ENCODE measurements at regions not wholly inside any gene's neighbourhood (a gene's known extent, or its start where the extent isn't known, plus 50 kb on each side); places are given as distances from the start of the nearest gene placed in this dataset.
A peak's percentile ranks its signal among the peaks of the same experiment; 100 is the strongest.

GRCh38 chr5:77948476-77948875 lies 172.3 kb upstream of the TBCA start:
- no peaks in the 10 kb centered on the region for H3K36me3 Mint-ChIP-seq (ENCODE audit: low read depth)
- H3K4me3 Mint-ChIP-seq: no peak overlapping the region
- H3K27ac Mint-ChIP-seq: no peak overlapping the region
- H3K9me3 Mint-ChIP-seq: no peaks in the 10 kb centered on the region
- peaks cover 21% of the 10 kb centered on the region for H3K27me3 Mint-ChIP-seq (ENCODE audit: low read depth)
- no peaks in the 10 kb centered on the region for H3K4me1 Mint-ChIP-seq (ENCODE audit: low read depth)
- no peak for DNase-seq (ENCODE audit: low spot score)

DNA sequence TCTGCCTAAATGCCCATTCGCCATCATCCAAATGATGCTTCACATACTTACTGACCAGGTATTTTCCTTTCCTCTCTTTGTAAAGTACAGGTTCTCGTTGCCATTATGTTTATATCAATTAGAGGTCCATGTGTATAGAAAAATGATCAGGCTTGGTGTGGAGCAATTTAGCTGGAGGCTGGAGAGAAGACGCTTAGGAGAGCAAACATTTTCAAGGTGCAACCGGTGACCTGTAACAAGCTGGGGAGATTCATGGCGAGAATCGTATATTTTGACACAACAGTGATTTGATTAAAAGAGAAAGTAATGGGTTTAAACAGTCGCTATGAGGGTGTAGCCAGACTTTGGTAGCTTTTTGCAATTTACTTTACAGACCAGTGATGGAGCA lies 170.9 kb upstream of the TBCA start:
- Mint-ChIP-seq H3K27ac (no peak overlapping the region), H3K9me3 (no peaks in the 10 kb centered on the region), H3K27me3 (ENCODE audit: low read depth) (peaks cover 28% of the 10 kb centered on the region), H3K36me3 (ENCODE audit: low read depth) (no peaks in the 10 kb centered on the region), H3K4me1 (ENCODE audit: low read depth) (no peaks in the 10 kb centered on the region), H3K4me3 (no peak overlapping the region)
- no peak for DNase-seq (ENCODE audit: low spot score)

DNA sequence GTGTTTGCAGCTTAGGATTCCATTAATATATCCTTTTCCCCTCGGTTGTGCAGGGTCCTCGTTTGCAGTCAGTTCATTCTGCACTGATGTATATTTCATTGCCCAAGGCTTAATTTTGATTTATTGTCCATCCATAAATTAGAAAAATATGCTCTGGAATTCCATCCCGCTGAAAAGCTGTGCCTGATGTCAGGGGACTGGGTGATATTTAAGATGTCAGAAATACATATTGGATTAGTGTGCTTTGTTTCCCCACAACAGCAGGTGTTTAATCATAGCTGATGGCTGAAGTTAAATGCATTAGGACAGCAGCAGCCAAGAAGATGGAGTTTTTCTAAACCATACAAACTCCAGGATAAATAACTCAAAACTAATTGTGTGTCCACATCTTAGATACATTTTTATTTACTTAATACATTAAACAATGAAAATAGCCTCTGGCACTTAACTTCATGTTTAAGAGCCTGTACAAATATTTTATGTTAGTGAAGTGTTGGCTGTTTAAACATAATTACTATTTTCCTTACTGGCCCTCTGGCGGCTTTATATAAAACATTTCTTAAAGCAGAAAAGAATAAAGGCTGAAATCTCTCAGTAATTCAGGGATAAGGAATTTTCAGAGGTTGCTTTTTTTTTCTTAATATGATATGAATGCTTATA lies 170.4 kb upstream of the TBCA start:
- Mint-ChIP-seq H3K4me1 (ENCODE audit: low read depth) (no peaks in the 10 kb centered on the region), H3K27me3 (ENCODE audit: low read depth) (peaks cover 32% of the 10 kb centered on the region)

GRCh38 chr5:77945874-77946273 lies 169.7 kb upstream of the TBCA start:
- H3K9me3 Mint-ChIP-seq: peaks cover under 1% of the 10 kb centered on the region
- H3K27me3 Mint-ChIP-seq (ENCODE audit: low read depth): peaks cover 36% of the 10 kb centered on the region
- no peaks in the 10 kb centered on the region for H3K36me3 Mint-ChIP-seq (ENCODE audit: low read depth)
- H3K4me3 Mint-ChIP-seq: no peak overlapping the region
- no peaks in the 10 kb centered on the region for H3K4me1 Mint-ChIP-seq (ENCODE audit: low read depth)
- no peak overlapping the region for H3K27ac Mint-ChIP-seq
- DNase-seq (ENCODE audit: low spot score): no peak

More for the DNA sequence above, 170.4 kb upstream of the TBCA start:
- H3K27ac Mint-ChIP-seq: no peak overlapping the region
- no peak overlapping the region for H3K4me3 Mint-ChIP-seq
- no peaks in the 10 kb centered on the region for H3K36me3 Mint-ChIP-seq (ENCODE audit: low read depth)
- no peak for DNase-seq (ENCODE audit: low spot score)
- H3K9me3 Mint-ChIP-seq: no peaks in the 10 kb centered on the region

DNA sequence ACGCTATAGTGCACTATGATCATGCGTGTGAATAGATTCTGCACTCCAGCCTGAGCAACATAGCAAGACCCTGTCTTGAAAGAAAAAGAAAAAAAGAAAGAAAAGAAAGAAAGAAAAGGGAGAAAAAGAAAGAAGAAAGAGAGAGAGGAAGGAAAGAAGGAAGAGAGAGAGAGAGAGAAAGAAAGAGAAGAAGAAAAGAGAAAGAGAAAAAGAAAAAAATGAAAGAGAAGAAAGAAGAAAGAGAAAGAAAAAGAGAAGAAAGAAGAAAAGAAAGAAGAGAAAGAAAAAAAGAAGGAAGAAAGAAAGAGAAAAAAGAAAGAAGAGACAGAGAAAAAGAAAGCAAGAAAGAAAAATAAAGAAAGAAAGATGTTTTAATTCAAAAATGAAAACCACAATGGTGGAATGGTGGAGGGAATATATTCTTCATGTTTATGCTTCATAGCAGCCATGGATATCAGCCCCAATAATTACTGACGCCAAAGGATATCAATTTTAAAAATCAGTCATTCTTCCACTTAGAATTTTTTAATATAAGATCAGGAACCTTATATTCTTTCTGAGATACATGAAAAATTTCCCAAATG lies 168.7 kb upstream of the TBCA start:
- Mint-ChIP-seq H3K4me1 (ENCODE audit: low read depth) (no peaks in the 10 kb centered on the region), H3K36me3 (ENCODE audit: low read depth) (no peaks in the 10 kb centered on the region), H3K27me3 (ENCODE audit: low read depth) (peaks cover 35% of the 10 kb centered on the region), H3K27ac (no peak overlapping the region), H3K4me3 (no peak overlapping the region), H3K9me3 (peaks cover 6% of the 10 kb centered on the region)
- no peak for DNase-seq (ENCODE audit: low spot score)

- H3K36me3 Mint-ChIP-seq (ENCODE audit: low read depth): no peaks in the 10 kb centered on the region
- no peaks in the 10 kb centered on the region for H3K4me1 Mint-ChIP-seq (ENCODE audit: low read depth)
- no peak overlapping the region for H3K27ac Mint-ChIP-seq
- H3K27me3 Mint-ChIP-seq (ENCODE audit: low read depth): peaks cover 32% of the 10 kb centered on the region
- no peak overlapping the region for H3K4me3 Mint-ChIP-seq
- DNase-seq (ENCODE audit: low spot score): no peak
- H3K9me3 Mint-ChIP-seq: peaks cover 6% of the 10 kb centered on the region
Observed at GRCh38 chr5:77943851-77944250, 167.7 kb upstream of the TBCA start.

- H3K27me3 Mint-ChIP-seq (ENCODE audit: low read depth): peaks cover 34% of the 10 kb centered on the region
Observed at GRCh38 chr5:77942578-77943239, 166.6 kb upstream of the TBCA start.

DNA sequence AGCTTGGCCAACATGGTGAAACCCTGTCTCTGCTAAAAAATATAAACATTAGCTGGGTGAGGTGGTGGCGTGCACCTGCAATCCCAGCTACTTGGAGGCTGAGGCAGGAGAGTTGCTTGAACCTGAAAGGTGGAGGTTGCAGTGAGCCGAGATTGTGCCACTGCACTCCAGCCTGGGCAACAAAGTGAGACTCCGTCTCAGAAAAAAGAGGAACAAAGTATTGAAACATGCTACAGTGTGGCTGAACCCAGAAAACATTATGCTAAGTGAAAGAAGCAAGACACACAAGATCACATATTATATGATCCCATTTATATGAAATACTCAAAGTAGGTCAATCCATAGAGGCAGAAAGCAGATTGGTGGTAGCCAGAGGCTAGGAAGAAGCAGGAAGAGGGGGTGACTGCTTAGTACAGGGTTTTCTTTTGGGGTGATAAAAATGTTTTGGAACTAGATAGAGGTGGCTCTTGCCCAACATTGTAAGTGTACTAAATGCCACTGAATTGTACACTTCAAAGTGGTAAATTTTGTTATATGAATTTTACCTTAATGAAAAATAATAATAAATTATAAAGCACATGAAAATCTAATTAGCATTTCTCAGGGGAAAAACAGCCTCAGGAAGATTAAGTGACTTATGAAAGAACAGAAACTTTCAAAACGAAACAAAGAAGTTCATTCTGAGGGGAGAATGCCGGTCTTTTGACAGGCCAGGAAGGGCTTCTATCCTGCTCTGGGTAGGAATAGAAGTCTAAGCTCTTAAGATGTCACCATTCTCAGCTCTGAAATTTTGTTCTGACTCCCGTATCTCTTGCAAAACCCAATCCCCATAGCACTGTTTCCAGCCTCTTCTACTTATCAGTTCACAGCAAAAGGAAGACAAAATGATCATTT lies 161.1 kb upstream of the TBCA start:
- peak overlapping the region; percentile 14 for H3K4me3 Mint-ChIP-seq
- H3K27ac Mint-ChIP-seq: no peak overlapping the region
- H3K36me3 Mint-ChIP-seq (ENCODE audit: low read depth): no peaks in the 10 kb centered on the region
- H3K4me1 Mint-ChIP-seq (ENCODE audit: low read depth): peaks cover 16% of the 10 kb centered on the region
- peaks cover 6% of the 10 kb centered on the region for H3K9me3 Mint-ChIP-seq
- H3K27me3 Mint-ChIP-seq (ENCODE audit: low read depth): peaks cover 15% of the 10 kb centered on the region
- no peak for DNase-seq (ENCODE audit: low spot score)

More at GRCh38 chr5:77942578-77943239, 166.6 kb upstream of the TBCA start:
- Mint-ChIP-seq H3K9me3 (peaks cover 6% of the 10 kb centered on the region), H3K4me3 (no peak overlapping the region), H3K36me3 (ENCODE audit: low read depth) (no peaks in the 10 kb centered on the region), H3K27ac (no peak overlapping the region), H3K4me1 (ENCODE audit: low read depth) (peaks cover under 1% of the 10 kb centered on the region)
- DNase-seq (ENCODE audit: low spot score): no peak

DNA sequence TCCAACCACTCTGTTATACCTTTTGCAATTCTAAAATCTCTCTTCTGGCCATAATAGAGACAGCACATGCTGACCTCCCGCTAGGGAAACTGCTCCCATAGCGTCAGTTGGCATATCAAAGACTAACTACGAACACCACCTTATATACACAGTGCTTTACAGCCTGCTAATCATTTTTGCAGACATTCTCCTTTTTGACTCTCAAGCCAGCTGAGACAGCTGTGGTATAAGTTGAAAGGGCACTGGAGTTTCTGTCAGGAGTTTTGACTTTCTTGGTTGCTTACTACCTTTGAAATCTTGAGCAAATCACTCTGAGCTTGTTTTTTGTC lies 160.2 kb upstream of the TBCA start:
- Mint-ChIP-seq H3K36me3 (ENCODE audit: low read depth) (no peaks in the 10 kb centered on the region), H3K4me3 (no peak overlapping the region), H3K27ac (peak overlapping the region; percentile 73), H3K4me1 (ENCODE audit: low read depth) (peaks cover 16% of the 10 kb centered on the region), H3K9me3 (peaks cover 6% of the 10 kb centered on the region), H3K27me3 (ENCODE audit: low read depth) (peaks cover 9% of the 10 kb centered on the region)
- no peak for DNase-seq (ENCODE audit: low spot score)

DNA sequence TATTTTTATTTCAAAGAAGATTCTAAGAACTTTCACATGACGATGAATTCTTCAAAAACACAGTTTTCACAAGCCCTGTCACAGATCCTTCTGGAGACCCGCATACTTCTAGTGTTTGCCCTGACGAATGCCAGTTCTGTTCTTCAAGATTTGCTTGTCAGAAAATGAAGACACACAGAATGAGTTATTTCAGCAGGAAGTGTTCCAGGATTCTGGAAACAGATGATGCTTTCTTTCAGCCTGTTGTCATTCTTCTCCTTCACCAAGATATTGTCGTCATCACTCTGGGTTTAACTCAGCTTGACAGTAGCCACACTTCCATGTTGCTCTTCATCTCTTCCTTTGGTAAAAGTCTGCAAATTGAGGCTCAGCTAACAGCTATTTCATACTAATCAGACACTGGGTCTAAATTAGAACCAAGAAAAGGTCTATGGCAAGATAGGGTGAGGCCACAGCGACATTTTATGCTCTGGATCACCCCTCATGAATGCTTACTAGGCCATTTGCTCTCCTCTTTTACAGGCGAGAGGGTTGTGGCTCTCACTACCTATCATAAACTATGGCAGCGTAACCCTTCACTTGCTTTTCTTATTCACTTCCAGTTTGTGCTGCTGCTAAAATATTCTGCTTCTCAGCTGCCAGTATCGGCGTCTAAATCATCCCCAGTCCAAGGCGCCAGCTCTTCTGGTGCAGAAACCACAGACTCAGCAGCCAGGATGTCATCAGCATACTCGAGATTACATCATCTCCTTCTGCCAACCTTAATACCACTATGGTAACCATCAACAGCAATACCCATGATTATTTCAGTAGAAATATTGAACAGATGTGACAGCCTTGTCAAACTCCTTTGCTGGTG lies 159.6 kb upstream of the TBCA start:
- Mint-ChIP-seq H3K9me3 (peaks cover 4% of the 10 kb centered on the region), H3K27me3 (ENCODE audit: low read depth) (peaks cover 6% of the 10 kb centered on the region), H3K36me3 (ENCODE audit: low read depth) (no peaks in the 10 kb centered on the region), H3K27ac (peak overlapping the region; percentile 73), H3K4me1 (ENCODE audit: low read depth) (peaks cover 16% of the 10 kb centered on the region), H3K4me3 (peak overlapping the region; percentile 49)
- peak; percentile 13 for DNase-seq (ENCODE audit: low spot score)

DNA sequence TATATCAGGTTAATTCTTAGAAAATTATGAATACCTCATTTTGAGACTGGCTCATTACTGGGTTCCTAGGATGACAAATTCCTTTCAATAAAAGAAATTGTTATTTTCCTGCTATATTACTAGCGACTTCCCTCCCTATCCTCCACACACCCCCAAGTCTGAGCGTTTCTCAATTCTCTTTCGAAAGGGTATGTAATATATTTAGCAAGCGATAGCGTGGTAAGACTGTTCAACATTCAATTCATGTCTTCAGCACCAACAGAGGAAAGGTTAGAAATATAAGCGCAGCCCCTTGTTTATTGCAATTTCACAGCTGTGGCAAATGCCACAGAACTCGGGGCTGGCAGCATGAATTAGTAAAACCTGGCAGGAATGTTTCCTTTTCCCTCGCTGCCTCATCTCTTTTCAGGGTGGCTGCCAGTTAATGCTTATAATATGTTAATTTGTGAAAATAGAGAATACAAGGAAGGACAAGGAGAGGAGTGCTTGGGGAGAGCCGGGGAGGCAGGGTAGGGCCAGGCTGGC lies 152.7 kb upstream of the TBCA start:
- H3K9me3 Mint-ChIP-seq: peaks cover 5% of the 10 kb centered on the region
- peaks cover 3% of the 10 kb centered on the region for H3K4me1 Mint-ChIP-seq (ENCODE audit: low read depth)
- peaks cover 22% of the 10 kb centered on the region for H3K27me3 Mint-ChIP-seq (ENCODE audit: low read depth)
- no peaks in the 10 kb centered on the region for H3K36me3 Mint-ChIP-seq (ENCODE audit: low read depth)
- no peak for DNase-seq (ENCODE audit: low spot score)
- H3K4me3 Mint-ChIP-seq: no peak overlapping the region
- H3K27ac Mint-ChIP-seq: no peak overlapping the region

DNA sequence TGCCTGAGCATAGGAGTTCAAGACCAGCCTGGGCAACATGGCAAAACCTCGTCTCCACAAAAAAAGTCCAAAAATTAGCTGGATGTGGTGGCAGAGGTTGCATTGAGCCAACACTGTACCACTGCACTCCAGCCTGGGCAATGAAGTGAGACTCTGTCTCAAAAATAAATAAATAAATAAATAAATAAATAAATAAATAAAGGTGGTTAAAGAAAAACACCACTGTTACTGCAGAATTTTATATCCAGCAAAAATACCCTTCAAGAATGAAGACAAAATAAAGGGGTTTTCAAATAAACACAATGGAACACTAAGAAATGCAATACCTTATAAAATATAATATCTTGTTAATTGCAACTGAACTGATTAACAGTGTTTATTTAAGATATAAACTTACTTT lies 150.2 kb upstream of the TBCA start:
- Mint-ChIP-seq H3K27me3 (ENCODE audit: low read depth) (peaks cover 19% of the 10 kb centered on the region), H3K9me3 (peaks cover 5% of the 10 kb centered on the region), H3K4me3 (no peak overlapping the region), H3K4me1 (ENCODE audit: low read depth) (peaks cover 3% of the 10 kb centered on the region), H3K27ac (no peak overlapping the region), H3K36me3 (ENCODE audit: low read depth) (no peaks in the 10 kb centered on the region)
- DNase-seq (ENCODE audit: low spot score): no peak

DNA sequence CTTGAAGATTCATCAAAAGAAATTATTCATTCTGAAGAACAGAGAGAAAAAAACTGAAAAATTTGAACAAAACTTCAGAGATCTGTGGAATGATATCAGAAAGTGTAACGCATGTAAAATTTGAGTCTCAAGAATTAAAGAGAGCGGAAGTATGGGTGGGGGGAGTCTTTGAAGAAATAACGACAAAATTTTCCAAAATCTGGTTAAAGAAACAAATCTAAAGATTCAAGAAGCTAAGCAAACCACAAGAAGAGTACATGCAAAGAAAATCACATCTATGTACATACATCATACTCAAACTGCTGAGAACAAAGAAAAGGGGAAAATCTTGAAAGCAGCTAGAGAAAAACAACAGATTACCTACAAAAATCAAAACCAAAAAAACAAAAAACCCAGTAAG lies 149.4 kb upstream of the TBCA start:
- Mint-ChIP-seq H3K9me3 (peaks cover 5% of the 10 kb centered on the region), H3K4me1 (ENCODE audit: low read depth) (peaks cover 3% of the 10 kb centered on the region), H3K4me3 (peak overlapping the region; percentile 21), H3K36me3 (ENCODE audit: low read depth) (no peaks in the 10 kb centered on the region), H3K27me3 (ENCODE audit: low read depth) (peaks cover 17% of the 10 kb centered on the region), H3K27ac (peak overlapping the region; percentile 13)
- DNase-seq (ENCODE audit: low spot score): no peak
